ENCODE measurements at regions not wholly inside any gene's neighbourhood (a gene's known extent, or its start where the extent isn't known, plus 50 kb on each side); places are given as distances from the start of the nearest gene placed in this dataset.

GRCh38 chr2:242036653-242036950, 167.1 kb downstream of the RTP5 start:
- no peak overlapping the region for H3K4me2 ChIP-seq
- no peak overlapping the region for H2AFZ ChIP-seq (ENCODE audit: low read depth)
- peaks cover 47% of the 10 kb centered on the region for H3K27me3 ChIP-seq (ENCODE audit: insufficient read depth, low read depth)
- no peaks in the 10 kb centered on the region for H3K36me3 ChIP-seq (ENCODE audit: insufficient read depth)
- H4K20me1 ChIP-seq (ENCODE audit: insufficient read depth) = no peaks in the 10 kb centered on the region
- H3K79me2 ChIP-seq (ENCODE audit: insufficient read depth, low read depth) = no peaks in the 10 kb centered on the region
- H3K4me1 ChIP-seq (ENCODE audit: low read depth, poor library complexity, severe bottlenecking) = no peaks in the 10 kb centered on the region
- H3K9ac ChIP-seq = no peak overlapping the region
- no peak overlapping the region for H3K27ac ChIP-seq
- no peak overlapping the region for H3K4me3 ChIP-seq (IDR thresholded peaks at IDR 0.05; ENCODE audit: insufficient read depth, low read depth, low read length)
- no peak for TF ChIP-seq CTCF (conservative IDR thresholded peaks at IDR 0.05; ENCODE audit: low read depth, low read length)

- no peaks in the 10 kb centered on the region for H4K20me1 ChIP-seq (ENCODE audit: insufficient read depth)
- no peak overlapping the region for H2AFZ ChIP-seq (ENCODE audit: low read depth)
- H3K27me3 ChIP-seq (ENCODE audit: insufficient read depth, low read depth) = peaks cover 37% of the 10 kb centered on the region; the same call in 1 of the 2 replicates
- H3K4me2 ChIP-seq = no peak overlapping the region
- H3K4me3 ChIP-seq (IDR thresholded peaks at IDR 0.05; ENCODE audit: insufficient read depth, low read depth, low read length) = no peak overlapping the region
- no peak for TF ChIP-seq CTCF (conservative IDR thresholded peaks at IDR 0.05; ENCODE audit: low read depth, low read length)
- H3K4me1 ChIP-seq (ENCODE audit: low read depth, poor library complexity, severe bottlenecking) = no peaks in the 10 kb centered on the region
- H3K36me3 ChIP-seq (ENCODE audit: insufficient read depth) = no peaks in the 10 kb centered on the region
- H3K27ac ChIP-seq = no peak overlapping the region
- H3K9ac ChIP-seq = no peak overlapping the region
- H3K79me2 ChIP-seq (ENCODE audit: insufficient read depth, low read depth) = no peaks in the 10 kb centered on the region
Observed at GRCh38 chr2:242038166-242038927, 168.8 kb downstream of the RTP5 start.

GRCh38 chr2:242038928-242039341, 169.4 kb downstream of the RTP5 start:
- Histone ChIP-seq H3K9ac (no peak overlapping the region), H3K4me1 (ENCODE audit: low read depth, poor library complexity, severe bottlenecking) (no peaks in the 10 kb centered on the region), H4K20me1 (ENCODE audit: insufficient read depth) (no peaks in the 10 kb centered on the region), H3K27me3 (ENCODE audit: insufficient read depth, low read depth) (peaks cover 33% of the 10 kb centered on the region; the same call in 1 of the 2 replicates), H3K4me2 (no peak overlapping the region), H3K27ac (no peak overlapping the region), H3K79me2 (ENCODE audit: insufficient read depth, low read depth) (no peaks in the 10 kb centered on the region), H3K36me3 (ENCODE audit: insufficient read depth) (no peaks in the 10 kb centered on the region), H3K4me3 (IDR thresholded peaks at IDR 0.05; ENCODE audit: insufficient read depth, low read depth, low read length) (no peak overlapping the region), H2AFZ (ENCODE audit: low read depth) (no peak overlapping the region)
- no peak for TF ChIP-seq CTCF (conservative IDR thresholded peaks at IDR 0.05; ENCODE audit: low read depth, low read length)

- Histone ChIP-seq H3K27me3 (ENCODE audit: insufficient read depth, low read depth) (peaks cover 20% of the 10 kb centered on the region; the same call in 1 of the 2 replicates), H3K4me2 (no peak overlapping the region), H2AFZ (ENCODE audit: low read depth) (no peak overlapping the region), H3K36me3 (ENCODE audit: insufficient read depth) (no peaks in the 10 kb centered on the region), H3K9ac (no peak overlapping the region), H3K4me3 (IDR thresholded peaks at IDR 0.05; ENCODE audit: insufficient read depth, low read depth, low read length) (no peak overlapping the region), H4K20me1 (ENCODE audit: insufficient read depth) (no peaks in the 10 kb centered on the region), H3K4me1 (ENCODE audit: low read depth, poor library complexity, severe bottlenecking) (no peaks in the 10 kb centered on the region), H3K79me2 (ENCODE audit: insufficient read depth, low read depth) (no peaks in the 10 kb centered on the region), H3K27ac (no peak overlapping the region)
- TF ChIP-seq CTCF (conservative IDR thresholded peaks at IDR 0.05; ENCODE audit: low read depth, low read length) = no peak
Observed at GRCh38 chr2:242040303-242040655, 170.8 kb downstream of the RTP5 start.
